ENCODE measurements at regions not wholly inside any gene's neighbourhood (a gene's known extent, or its start where the extent isn't known, plus 50 kb on each side); places are given as distances from the start of the nearest gene placed in this dataset.
"Not testable (repeated sequence)": the region's sequence is repeated elsewhere in the genome, so short reads cannot be mapped to it uniquely, and the experiment has no call there.

- no peak for ATAC-seq
- DNase-seq, result no peak
- Histone ChIP-seq H3K4me1 (peaks cover 0 to 15% (median 5%) of the 10 kb centered on the region in 9 donors), H3K9me3 (no peaks in the 10 kb centered on the region), H3K27me3 (peaks cover 0 to 44% (median 14%) of the 10 kb centered on the region in 7 donors), H3K27ac (no peak overlapping the region), H3K4me3 (no peak overlapping the region), H3K36me3 (no peaks in the 10 kb centered on the region)
- TF ChIP-seq CTCF (IDR thresholded peaks at IDR 0.05), result no peak
- intact Hi-C loops (cut with DNase I), result loop anchor here (2.0 to 10.0 kb wide), 7 partner anchors 279 to 401 kb away; partner anchors contain the start of gene CHST1 (in 1 of the 10)
- WGBS, 2 donors, result 93% methylated on average over 7 of the region's 7 CpGs
These were observed 87.4 kb upstream of the SYT13 start for GRCh38 chr11:45373506-45374035.

- H3K9me3 ChIP-seq, DNase-seq, H3K36me3 ChIP-seq, H3K27ac ChIP-seq, ATAC-seq, H3K4me3 ChIP-seq: not testable (repeated sequence)
- intact Hi-C loops (cut with DNase I), result loop anchor here (2.0 to 10.0 kb wide), 7 partner anchors 280 to 402 kb away; partner anchors contain the start of gene CHST1 (in 1 of the 10)
- H3K27me3 ChIP-seq, result peaks cover 0 to 41% (median 14%) of the 10 kb centered on the region in 7 donors
- 78 to 89% methylated on average over 16 of the region's 16 CpGs for WGBS, 2 donors
- H3K4me1 ChIP-seq, result peaks cover 0 to 15% (median 5%) of the 10 kb centered on the region in 9 donors
These were observed 86.3 kb upstream of the SYT13 start for GRCh38 chr11:45372414-45372813.

GRCh38 chr11:45371251-45372115 lies 85.3 kb upstream of the SYT13 start:
- Histone ChIP-seq H3K4me1 (peaks cover 0 to 15% (median 5%) of the 10 kb centered on the region in 9 donors), H3K4me3 (peak overlapping the region in 2 of 10 donors; percentile 7 to 28), H3K36me3 (no peaks in the 10 kb centered on the region), H3K9me3 (no peaks in the 10 kb centered on the region), H3K27ac (no peak overlapping the region), H3K27me3 (peaks cover 0 to 40% (median 14%) of the 10 kb centered on the region in 7 donors)
- peak in 7 of 8 donors; percentile 44 to 79 (median 59) for ATAC-seq
- TF ChIP-seq CTCF (IDR thresholded peaks at IDR 0.05), result peak; percentile 83 to 94 (median 90)
- WGBS, 2 donors, result 25 to 30% methylated on average over 31 of the region's 31 CpGs
- intact Hi-C loops (cut with DNase I), result loop anchor here (1.0 to 10.0 kb wide), 11 partner anchors 281 to 403 kb away; partner anchors contain the start of gene CHST1 (in 1 of the 10)
- DNase-seq, result peak; percentile 48 to 61

GRCh38 chr11:45369313-45369712 lies 83.2 kb upstream of the SYT13 start:
- DNase-seq, result no peak
- WGBS, 2 donors, result 68 to 70% methylated on average over 8 of the region's 8 CpGs
- Histone ChIP-seq H3K36me3 (no peaks in the 10 kb centered on the region), H3K27me3 (peaks cover 0 to 36% (median 14%) of the 10 kb centered on the region in 7 donors), H3K27ac (no peak overlapping the region), H3K4me1 (peaks cover 0 to 9% (median 5%) of the 10 kb centered on the region in 9 donors), H3K4me3 (no peak overlapping the region), H3K9me3 (no peaks in the 10 kb centered on the region)
- intact Hi-C loops (cut with DNase I), result no loop called here
- ATAC-seq, result no peak
- TF ChIP-seq CTCF (IDR thresholded peaks at IDR 0.05), result no peak
